KG1 (cell line): ENCODE measurements at regions not wholly inside any gene's neighbourhood (a gene's known extent, or its start where the extent isn't known, plus 50 kb on each side); places are given as distances from the start of the nearest gene placed in this dataset.

ENCODE experiments used
- DNase-seq: peaks from one replicate; lab custom pipeline; 2025; lab: John Stamatoyannopoulos, UW

GRCh38 chr3:124540550-124541211 lies 189.6 kb upstream of the UMPS start:
- DNase-seq = no peak

GRCh38 chr3:124542214-124542869 lies 187.9 kb upstream of the UMPS start:
- no peak for DNase-seq

GRCh38 chr3:124545891-124546290 lies 184.4 kb upstream of the UMPS start:
- DNase-seq = no peak

GRCh38 chr3:124552224-124552623 lies 178.0 kb upstream of the UMPS start:
- DNase-seq = no peak

GRCh38 chr3:124553178-124553577 lies 177.1 kb upstream of the UMPS start:
- no peak for DNase-seq

- DNase-seq = no peak
Observed at GRCh38 chr3:124556636-124557035, 173.6 kb upstream of the UMPS start.

GRCh38 chr3:124557433-124558232 lies 172.6 kb upstream of the UMPS start:
- DNase-seq = no peak

- DNase-seq = no peak
Observed at GRCh38 chr3:124558991-124559845, 171.0 kb upstream of the UMPS start.

- peak; percentile 43 for DNase-seq
Observed at GRCh38 chr3:124559846-124560574, 170.2 kb upstream of the UMPS start.

- no peak for DNase-seq
Observed at GRCh38 chr3:124560666-124561215, 169.5 kb upstream of the UMPS start.

- DNase-seq = no peak
Observed at GRCh38 chr3:124562769-124563168, 167.5 kb upstream of the UMPS start.

- no peak for DNase-seq
Observed at GRCh38 chr3:124563376-124563775, 166.9 kb upstream of the UMPS start.

GRCh38 chr3:124565013-124565412 lies 165.2 kb upstream of the UMPS start:
- peak; percentile 35 for DNase-seq

GRCh38 chr3:124565551-124565950 lies 164.7 kb upstream of the UMPS start:
- DNase-seq = no peak

- DNase-seq = no peak
Observed at GRCh38 chr3:124566701-124567100, 163.6 kb upstream of the UMPS start.

- DNase-seq = no peak
Observed at GRCh38 chr3:124567179-124567578, 163.1 kb upstream of the UMPS start.

- DNase-seq = no peak
Observed at GRCh38 chr3:124569761-124570160, 160.5 kb upstream of the UMPS start.

GRCh38 chr3:124570232-124570631 lies 160.0 kb upstream of the UMPS start:
- no peak for DNase-seq

GRCh38 chr3:124572851-124573405 lies 157.3 kb upstream of the UMPS start:
- no peak for DNase-seq

- DNase-seq = no peak
Observed at GRCh38 chr3:124574012-124574411, 156.2 kb upstream of the UMPS start.
